ENCODE measurements at regions not wholly inside any gene's neighbourhood (a gene's known extent, or its start where the extent isn't known, plus 50 kb on each side); places are given as distances from the start of the nearest gene placed in this dataset.

DNA sequence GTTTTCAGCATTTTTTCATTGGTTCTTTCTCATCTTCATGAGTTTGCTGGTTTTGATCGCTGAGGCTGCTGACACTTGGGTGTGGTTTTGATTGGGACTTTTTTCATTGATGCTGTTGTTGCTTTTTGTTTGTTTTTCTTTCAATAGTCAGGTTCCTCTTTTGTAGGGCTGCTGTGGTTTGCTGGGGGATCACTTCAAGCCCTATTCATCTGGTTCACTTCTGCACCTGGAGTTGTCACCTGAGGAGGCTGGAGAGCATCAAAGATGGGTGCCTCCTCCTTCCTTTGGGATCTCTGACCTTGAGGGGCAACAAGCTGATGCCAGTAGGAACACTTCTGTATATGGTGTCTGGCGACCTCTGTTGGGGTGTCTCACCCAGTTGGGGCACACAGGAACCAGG is 1279.9 kb upstream of the TMPRSS15 start:
- TF ChIP-seq LEF1 (IDR thresholded peaks at IDR 0.05; ENCODE audit: borderline replicate concordance): no peak
- no peak for TF ChIP-seq TARDBP (IDR thresholded peaks at IDR 0.05)
- TF ChIP-seq SP1 (IDR thresholded peaks at IDR 0.05): no peak
- no peak for TF ChIP-seq BHLHE40 (IDR thresholded peaks at IDR 0.05; ENCODE audit: borderline replicate concordance)
- TF ChIP-seq, protein P1, sequence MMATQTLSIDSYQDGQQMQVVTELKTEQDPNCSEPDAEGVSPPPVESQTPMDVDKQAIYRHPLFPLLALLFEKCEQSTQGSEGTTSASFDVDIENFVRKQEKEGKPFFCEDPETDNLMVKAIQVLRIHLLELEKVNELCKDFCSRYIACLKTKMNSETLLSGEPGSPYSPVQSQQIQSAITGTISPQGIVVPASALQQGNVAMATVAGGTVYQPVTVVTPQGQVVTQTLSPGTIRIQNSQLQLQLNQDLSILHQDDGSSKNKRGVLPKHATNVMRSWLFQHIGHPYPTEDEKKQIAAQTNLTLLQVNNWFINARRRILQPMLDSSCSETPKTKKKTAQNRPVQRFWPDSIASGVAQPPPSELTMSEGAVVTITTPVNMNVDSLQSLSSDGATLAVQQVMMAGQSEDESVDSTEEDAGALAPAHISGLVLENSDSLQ (IDR thresholded peaks at IDR 0.05): no peak
- no peak for TF ChIP-seq SUZ12 (IDR thresholded peaks at IDR 0.05)
- TF ChIP-seq FOXA1 (IDR thresholded peaks at IDR 0.05): no peak

All from HEK293T (cell line).